Vagina (tissue), 2 donors: ENCODE measurements at regions not wholly inside any gene's neighbourhood (a gene's known extent, or its start where the extent isn't known, plus 50 kb on each side); places are given as distances from the start of the nearest gene placed in this dataset.

Experiments used
- DNase-seq, 2 donors: peaks; one replicate each; pipeline ENCODE4 v3.0.0-alpha.2; 2017; ENCODE audit errors: extremely low spot score in 2 of 2
- H3K27ac ChIP-seq: fragments of 200-600 bp; sonication (generic); one replicate; pipeline ENCODE4 v1.5.1; 2019
- H3K27me3 ChIP-seq: fragments of 200-600 bp; sonication (generic); one replicate; pipeline ENCODE4 v1.5.1; 2019
- H3K36me3 ChIP-seq, 2 donors: fragments of 200-600 bp; sonication (generic); one replicate each; pipeline ENCODE4 v1.5.1; 2017 to 2019
- H3K4me1 ChIP-seq: fragments of 200-600 bp; sonication (generic); one replicate; pipeline ENCODE4 v1.5.1; 2019
- H3K4me3 ChIP-seq, 2 donors: fragments of 200-600 bp; sonication (generic); 1 replicate in 1 of 2; 2 replicates in 1 of 2; pipeline ENCODE4 v1.5.1; 2016 to 2019
- H3K9me3 ChIP-seq: fragments of 200-600 bp; sonication (generic); one replicate; pipeline ENCODE4 v1.5.1; 2019
- CTCF ChIP-seq, 3 experiments: fragments of 450-650 bp in 2 of 3; fragments of 200-600 bp in 1 of 3; sonication (generic) in 1 of 3; IDR thresholded peaks; one replicate each; pipeline ENCODE4 v1.5.1; 2017 to 2019; ENCODE audit warnings: antibody characterized with exemption in 3 of 3, mild to moderate bottlenecking in 2 of 3, moderate library complexity in 2 of 3
- POLR2A ChIP-seq, 2 donors: fragments of 450-650 bp; IDR thresholded peaks; one replicate each; pipeline ENCODE4 v1.6.1; 2017; ENCODE audit warnings: antibody characterized with exemption in 2 of 2, mild to moderate bottlenecking in 2 of 2, moderate library complexity in 2 of 2
- POLR2AphosphoS5 ChIP-seq, 2 donors: sonication (generic); formaldehyde crosslinking; IDR thresholded peaks; one replicate each; pipeline ENCODE4 v1.9.0; 2017; ENCODE audit warnings: antibody characterized with exemption in 2 of 2, mild to moderate bottlenecking in 2 of 2, low read depth in 1 of 2; ENCODE audit not compliant: insufficient read depth in 1 of 2
- intact Hi-C: fragments of 100-400 bp; cut with DNase I; formaldehyde crosslinking; loops from one replicate; pipeline ENCODE4 v1.15.1; 2023

GRCh38 chr3:107250221-107250620 lies 127.0 kb upstream of the CCDC54 start:
- intact Hi-C loops = no loop called here
- Histone ChIP-seq H3K4me1 (no peaks in the 10 kb centered on the region), H3K4me3 (no peak overlapping the region), H3K27ac (no peak overlapping the region), H3K9me3 (no peaks in the 10 kb centered on the region), H3K27me3 (no peaks in the 10 kb centered on the region), H3K36me3 (no peaks in the 10 kb centered on the region)
- TF ChIP-seq CTCF (IDR thresholded peaks at IDR 0.05) (no peak), POLR2AphosphoS5 (IDR thresholded peaks at IDR 0.05; ENCODE audit: insufficient read depth in 1 of 2, low read depth in 1 of 2) (no peak), POLR2A (IDR thresholded peaks at IDR 0.05) (no peak)
- no peak for DNase-seq

- Histone ChIP-seq H3K4me3 (no peak overlapping the region), H3K9me3 (no peaks in the 10 kb centered on the region), H3K4me1 (no peaks in the 10 kb centered on the region), H3K36me3 (no peaks in the 10 kb centered on the region), H3K27me3 (no peaks in the 10 kb centered on the region), H3K27ac (no peak overlapping the region)
- no peak for DNase-seq
- intact Hi-C loops = no loop called here
- TF ChIP-seq POLR2AphosphoS5 (IDR thresholded peaks at IDR 0.05; ENCODE audit: insufficient read depth in 1 of 2, low read depth in 1 of 2) (no peak), POLR2A (IDR thresholded peaks at IDR 0.05) (no peak), CTCF (IDR thresholded peaks at IDR 0.05) (no peak)
These were observed 125.4 kb upstream of the CCDC54 start for GRCh38 chr3:107251819-107252218.

GRCh38 chr3:107256963-107257362 lies 120.3 kb upstream of the CCDC54 start:
- no peaks in the 10 kb centered on the region for H3K4me1 ChIP-seq
- H3K4me3 ChIP-seq = no peak overlapping the region
- H3K9me3 ChIP-seq = no peaks in the 10 kb centered on the region
- H3K27ac ChIP-seq = no peak overlapping the region
- DNase-seq = no peak
- no peak for TF ChIP-seq CTCF (IDR thresholded peaks at IDR 0.05)
- TF ChIP-seq POLR2AphosphoS5 (IDR thresholded peaks at IDR 0.05; ENCODE audit: insufficient read depth in 1 of 2, low read depth in 1 of 2) = no peak
- TF ChIP-seq POLR2A (IDR thresholded peaks at IDR 0.05) = no peak
- intact Hi-C loops = no loop called here
- no peaks in the 10 kb centered on the region for H3K36me3 ChIP-seq
- H3K27me3 ChIP-seq = no peaks in the 10 kb centered on the region

- intact Hi-C loops = no loop called here
- DNase-seq = no peak
- no peaks in the 10 kb centered on the region for H3K36me3 ChIP-seq
- H3K4me3 ChIP-seq = no peak overlapping the region
- no peaks in the 10 kb centered on the region for H3K4me1 ChIP-seq
- TF ChIP-seq CTCF (IDR thresholded peaks at IDR 0.05) = no peak
- TF ChIP-seq POLR2AphosphoS5 (IDR thresholded peaks at IDR 0.05; ENCODE audit: insufficient read depth in 1 of 2, low read depth in 1 of 2) = no peak
- TF ChIP-seq POLR2A (IDR thresholded peaks at IDR 0.05) = no peak
- no peaks in the 10 kb centered on the region for H3K27me3 ChIP-seq
- no peak overlapping the region for H3K27ac ChIP-seq
- H3K9me3 ChIP-seq = no peaks in the 10 kb centered on the region
These were observed 118.9 kb upstream of the CCDC54 start for GRCh38 chr3:107258300-107258699.

- DNase-seq = no peak
- TF ChIP-seq POLR2AphosphoS5 (IDR thresholded peaks at IDR 0.05; ENCODE audit: insufficient read depth in 1 of 2, low read depth in 1 of 2) (no peak), CTCF (IDR thresholded peaks at IDR 0.05) (no peak), POLR2A (IDR thresholded peaks at IDR 0.05) (no peak)
- no peak overlapping the region for H3K27ac ChIP-seq
- no peaks in the 10 kb centered on the region for H3K4me1 ChIP-seq
- intact Hi-C loops = no loop called here
- H3K27me3 ChIP-seq = no peaks in the 10 kb centered on the region
- no peak overlapping the region for H3K4me3 ChIP-seq
- H3K36me3 ChIP-seq = no peaks in the 10 kb centered on the region
- no peaks in the 10 kb centered on the region for H3K9me3 ChIP-seq
These were observed 117.0 kb upstream of the CCDC54 start for GRCh38 chr3:107260207-107260606.
